ENCODE measurements at regions not wholly inside any gene's neighbourhood (a gene's known extent, or its start where the extent isn't known, plus 50 kb on each side); places are given as distances from the start of the nearest gene placed in this dataset.
A peak's percentile ranks its signal among the peaks of the same experiment; 100 is the strongest.

GRCh38 chr4:107164962-107165475 is 128.9 kb upstream of the DKK2 start:
- Histone ChIP-seq H3K36me3 (no peaks in the 10 kb centered on the region), H3K27me3 (no peaks in the 10 kb centered on the region), H3K4me3 (ENCODE audit: low read depth, low read length) (no peak overlapping the region), H3K9me3 (no peaks in the 10 kb centered on the region), H3K4me1 (no peaks in the 10 kb centered on the region)
- no peak for DNase-seq
- TF ChIP-seq CTCF (IDR thresholded peaks at IDR 0.05; ENCODE audit: low read depth, low read length) = no peak

GRCh38 chr4:107156443-107156842 is 120.3 kb upstream of the DKK2 start:
- Histone ChIP-seq H3K4me1 (no peaks in the 10 kb centered on the region), H3K27me3 (no peaks in the 10 kb centered on the region), H3K4me3 (ENCODE audit: low read depth, low read length) (no peak overlapping the region), H3K36me3 (no peaks in the 10 kb centered on the region), H3K9me3 (no peaks in the 10 kb centered on the region; the same call in 1 of the 2 replicates)
- no peak for TF ChIP-seq CTCF (IDR thresholded peaks at IDR 0.05; ENCODE audit: low read depth, low read length)
- no peak for DNase-seq

GRCh38 chr4:107155366-107155765 is 119.3 kb upstream of the DKK2 start:
- H3K27me3 ChIP-seq = no peaks in the 10 kb centered on the region
- H3K36me3 ChIP-seq = no peaks in the 10 kb centered on the region
- H3K9me3 ChIP-seq = no peaks in the 10 kb centered on the region; the same call in 1 of the 2 replicates
- DNase-seq = no peak
- no peak for TF ChIP-seq CTCF (IDR thresholded peaks at IDR 0.05; ENCODE audit: low read depth, low read length)
- H3K4me1 ChIP-seq = no peaks in the 10 kb centered on the region
- H3K4me3 ChIP-seq (ENCODE audit: low read depth, low read length) = no peak overlapping the region

- no peaks in the 10 kb centered on the region; the same call in 1 of the 2 replicates for H3K9me3 ChIP-seq
- H3K27me3 ChIP-seq = no peaks in the 10 kb centered on the region
- no peaks in the 10 kb centered on the region for H3K4me1 ChIP-seq
- TF ChIP-seq CTCF (IDR thresholded peaks at IDR 0.05; ENCODE audit: low read depth, low read length) = no peak
- DNase-seq = no peak
- no peaks in the 10 kb centered on the region for H3K36me3 ChIP-seq
- H3K4me3 ChIP-seq (ENCODE audit: low read depth, low read length) = no peak overlapping the region
Measured at GRCh38 chr4:107153956-107154355, 117.8 kb upstream of the DKK2 start.

- Histone ChIP-seq H3K9me3 (no peaks in the 10 kb centered on the region; the same call in 1 of the 2 replicates), H3K27me3 (no peaks in the 10 kb centered on the region), H3K4me3 (ENCODE audit: low read depth, low read length) (no peak overlapping the region), H3K36me3 (no peaks in the 10 kb centered on the region), H3K4me1 (no peaks in the 10 kb centered on the region)
- peak; percentile 70 for TF ChIP-seq CTCF (IDR thresholded peaks at IDR 0.05; ENCODE audit: low read depth, low read length)
- DNase-seq = peak; percentile 46
Measured at GRCh38 chr4:107153228-107153627, 117.1 kb upstream of the DKK2 start.

GRCh38 chr4:107151173-107151572 is 115.1 kb upstream of the DKK2 start:
- Histone ChIP-seq H3K4me1 (no peaks in the 10 kb centered on the region; the same call in 1 of the 2 replicates), H3K36me3 (no peaks in the 10 kb centered on the region), H3K4me3 (ENCODE audit: low read depth, low read length) (no peak overlapping the region), H3K9me3 (no peaks in the 10 kb centered on the region; the same call in 1 of the 2 replicates), H3K27me3 (no peaks in the 10 kb centered on the region)
- DNase-seq = no peak
- TF ChIP-seq CTCF (IDR thresholded peaks at IDR 0.05; ENCODE audit: low read depth, low read length) = no peak

Measured in BE2C (cell line).